ENCODE measurements at regions not wholly inside any gene's neighbourhood (a gene's known extent, or its start where the extent isn't known, plus 50 kb on each side); places are given as distances from the start of the nearest gene placed in this dataset.

DNA sequence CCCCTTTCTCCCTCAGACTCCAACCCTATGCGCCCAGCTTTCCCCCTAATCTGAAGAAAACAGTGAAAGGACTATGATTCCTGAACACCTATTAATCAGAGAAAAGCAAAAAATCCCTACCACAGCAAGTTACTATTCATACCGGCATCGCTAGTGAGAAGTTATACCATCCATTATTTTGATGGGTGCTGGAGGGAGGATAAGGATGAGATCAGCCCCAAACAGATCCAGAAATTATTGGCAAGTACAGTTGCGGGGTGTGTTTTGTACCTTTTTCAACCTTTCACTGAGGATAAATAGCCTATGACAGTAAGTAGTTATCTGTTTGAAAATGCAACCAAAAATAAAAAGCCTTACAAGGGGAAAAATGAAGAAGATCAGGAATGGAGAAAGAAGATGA is 59.9 kb upstream of the ADAMTS9 start:
- POLR2A ChIA-PET, result no interaction called here
- DNase-seq (ENCODE audit: extremely low spot score), result no peak
- CTCF ChIA-PET, result no interaction called here
- TF ChIP-seq ARNT (IDR thresholded peaks at IDR 0.05), result no peak
- no peak for TF ChIP-seq CTBP1 (IDR thresholded peaks at IDR 0.05; ENCODE audit: borderline replicate concordance)
- TF ChIP-seq LEF1 (IDR thresholded peaks at IDR 0.05; ENCODE audit: borderline replicate concordance), result no peak

DNA sequence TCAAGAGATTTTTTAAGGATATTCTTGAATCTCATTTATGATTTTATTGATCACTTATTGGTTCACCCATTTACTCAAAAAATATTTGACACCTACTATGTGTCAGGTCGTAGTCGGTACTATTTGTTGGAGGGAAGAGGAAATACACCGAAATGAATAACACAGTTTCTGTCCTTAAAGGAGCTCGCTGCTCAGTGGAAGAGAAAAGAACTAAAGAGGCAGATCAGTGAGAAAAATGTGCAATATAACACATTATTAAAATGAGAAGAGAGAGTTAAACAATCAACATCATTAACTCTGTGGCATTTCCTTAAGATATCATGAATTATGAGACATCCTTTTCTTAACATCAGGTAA is 56.1 kb upstream of the ADAMTS9 start:
- TF ChIP-seq FOXM1 (IDR thresholded peaks at IDR 0.05; ENCODE audit: borderline replicate concordance) (no peak), SUZ12 (IDR thresholded peaks at IDR 0.05) (no peak), HDGF (IDR thresholded peaks at IDR 0.05; ENCODE audit: borderline replicate concordance) (no peak), BHLHE40 (IDR thresholded peaks at IDR 0.05; ENCODE audit: borderline replicate concordance) (no peak), ARNT (IDR thresholded peaks at IDR 0.05) (no peak)
- TF ChIP-seq, protein P1, sequence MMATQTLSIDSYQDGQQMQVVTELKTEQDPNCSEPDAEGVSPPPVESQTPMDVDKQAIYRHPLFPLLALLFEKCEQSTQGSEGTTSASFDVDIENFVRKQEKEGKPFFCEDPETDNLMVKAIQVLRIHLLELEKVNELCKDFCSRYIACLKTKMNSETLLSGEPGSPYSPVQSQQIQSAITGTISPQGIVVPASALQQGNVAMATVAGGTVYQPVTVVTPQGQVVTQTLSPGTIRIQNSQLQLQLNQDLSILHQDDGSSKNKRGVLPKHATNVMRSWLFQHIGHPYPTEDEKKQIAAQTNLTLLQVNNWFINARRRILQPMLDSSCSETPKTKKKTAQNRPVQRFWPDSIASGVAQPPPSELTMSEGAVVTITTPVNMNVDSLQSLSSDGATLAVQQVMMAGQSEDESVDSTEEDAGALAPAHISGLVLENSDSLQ (IDR thresholded peaks at IDR 0.05), result no peak
- DNase-seq (ENCODE audit: extremely low spot score), result no peak
- CTCF ChIA-PET, result no interaction called here
- POLR2A ChIA-PET, result no interaction called here

DNA sequence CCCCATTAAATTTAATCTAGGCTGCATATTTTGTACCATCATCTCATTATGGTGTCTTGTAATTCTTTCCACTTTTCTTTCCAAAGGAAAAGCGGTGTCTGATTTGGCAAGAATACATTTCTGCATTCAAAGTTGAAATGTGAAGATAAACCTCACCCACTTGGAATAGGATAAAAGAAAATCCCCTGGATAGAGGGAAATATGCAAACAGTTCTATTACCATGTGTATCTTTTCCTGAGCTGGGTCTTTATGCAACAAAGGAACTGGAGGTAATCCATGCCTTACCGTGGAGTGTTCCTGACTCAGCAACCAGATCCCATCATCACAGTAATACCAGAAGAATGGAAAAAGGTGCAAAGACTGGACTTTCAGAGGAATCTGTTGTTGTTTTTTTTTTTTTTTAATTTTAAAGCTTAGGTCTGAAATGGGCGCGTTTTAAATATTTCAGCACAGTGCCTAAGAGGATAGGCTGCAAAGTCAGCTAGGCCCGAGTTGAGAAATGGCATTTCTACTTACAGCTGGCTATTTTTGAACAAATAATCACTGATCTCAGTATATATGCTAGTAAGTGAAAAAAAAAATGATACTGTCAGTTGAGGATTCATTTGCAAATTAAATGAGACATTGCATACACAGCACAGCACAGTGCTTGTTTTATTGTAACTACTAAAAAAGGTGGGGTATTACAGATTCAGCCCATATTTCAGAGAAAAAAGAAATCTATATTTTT is 55.5 kb upstream of the ADAMTS9 start:
- POLR2A ChIA-PET, result no interaction called here
- CTCF ChIA-PET, result no interaction called here

DNA sequence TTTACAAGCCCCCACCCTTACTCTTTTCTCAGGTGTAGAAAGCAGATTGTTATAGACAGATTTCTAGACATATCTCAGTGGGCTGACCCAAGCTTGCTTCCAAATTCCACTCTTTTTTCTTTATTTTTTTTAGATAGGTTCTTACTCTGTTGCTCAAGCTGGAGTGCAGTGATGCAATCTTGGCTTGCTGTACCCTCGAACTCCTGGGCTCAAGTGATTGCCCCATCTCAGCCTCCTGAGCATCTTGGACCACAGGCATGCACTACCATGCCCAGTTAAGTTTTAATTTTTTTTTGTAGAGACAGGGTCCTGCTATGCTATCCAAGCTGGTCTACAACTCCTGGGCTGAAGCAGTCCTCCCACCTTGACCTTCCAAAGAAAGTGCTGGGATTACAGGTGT is 53.5 kb upstream of the ADAMTS9 start:
- no peak for DNase-seq (ENCODE audit: extremely low spot score)
- TF ChIP-seq SP1 (IDR thresholded peaks at IDR 0.05), result no peak
- no peak for TF ChIP-seq BHLHE40 (IDR thresholded peaks at IDR 0.05; ENCODE audit: borderline replicate concordance)
- ChIA-PET CTCF (no interaction called here), POLR2A (no interaction called here)

More for the DNA sequence above, 55.5 kb upstream of the ADAMTS9 start:
- TF ChIP-seq FOXA1 (IDR thresholded peaks at IDR 0.05), result no peak
- TF ChIP-seq TARDBP (IDR thresholded peaks at IDR 0.05), result no peak
- no peak for TF ChIP-seq LEF1 (IDR thresholded peaks at IDR 0.05; ENCODE audit: borderline replicate concordance)
- TF ChIP-seq ZNF384 (IDR thresholded peaks at IDR 0.05), result no peak
- TF ChIP-seq SUZ12 (IDR thresholded peaks at IDR 0.05), result no peak
- TF ChIP-seq HDGF (IDR thresholded peaks at IDR 0.05; ENCODE audit: borderline replicate concordance), result no peak
- TF ChIP-seq CTBP1 (IDR thresholded peaks at IDR 0.05; ENCODE audit: borderline replicate concordance), result no peak
- no peak for TF ChIP-seq ARNT (IDR thresholded peaks at IDR 0.05)
- no peak for TF ChIP-seq FOXK2 (IDR thresholded peaks at IDR 0.05)
- TF ChIP-seq, protein P1 (IDR thresholded peaks at IDR 0.05), result no peak
- no peak for TF ChIP-seq NFRKB (IDR thresholded peaks at IDR 0.05)
- TF ChIP-seq BHLHE40 (IDR thresholded peaks at IDR 0.05; ENCODE audit: borderline replicate concordance), result no peak
- no peak for TF ChIP-seq ELF4 (IDR thresholded peaks at IDR 0.05)
- no peak for TF ChIP-seq SP1 (IDR thresholded peaks at IDR 0.05)
- TF ChIP-seq FOXM1 (IDR thresholded peaks at IDR 0.05; ENCODE audit: borderline replicate concordance), result no peak
- no peak for DNase-seq (ENCODE audit: extremely low spot score)

DNA sequence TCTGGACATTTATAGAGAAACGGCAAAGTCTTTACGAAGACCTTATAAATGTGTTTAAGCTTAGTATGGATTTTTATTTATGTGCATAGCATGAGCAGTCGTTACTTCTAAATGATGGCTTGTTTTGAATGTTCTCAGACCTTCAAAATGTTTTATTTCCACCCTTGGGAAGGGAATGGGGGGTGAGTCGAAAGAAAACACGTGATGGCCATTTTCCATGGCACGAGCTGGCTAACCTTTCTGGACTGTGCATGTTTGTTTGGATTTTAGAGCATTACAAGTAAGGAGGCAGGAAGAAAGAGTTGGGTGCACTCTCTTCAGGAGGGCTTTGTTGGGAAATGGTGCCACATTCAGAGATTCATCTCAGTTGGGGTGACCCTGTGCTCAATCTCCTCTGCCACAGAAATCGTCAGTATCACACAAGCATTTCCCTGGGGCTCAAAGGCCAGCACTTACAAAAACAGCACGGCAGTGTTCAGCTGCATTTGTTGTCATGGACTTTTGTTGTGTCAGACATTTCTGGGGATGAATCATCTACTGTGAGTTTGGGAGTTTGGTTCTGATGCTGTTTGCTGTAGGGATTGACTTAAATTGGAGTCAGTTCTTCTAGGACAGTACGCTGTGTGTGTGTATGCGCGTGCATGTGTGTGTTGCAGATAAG is 52.3 kb upstream of the ADAMTS9 start:
- no peak for DNase-seq (ENCODE audit: extremely low spot score)
- CTCF ChIA-PET, result no interaction called here
- POLR2A ChIA-PET, result no interaction called here
- TF ChIP-seq SUZ12 (IDR thresholded peaks at IDR 0.05) (no peak), FOXK2 (IDR thresholded peaks at IDR 0.05) (no peak), ELF4 (IDR thresholded peaks at IDR 0.05) (no peak), CTBP1 (IDR thresholded peaks at IDR 0.05; ENCODE audit: borderline replicate concordance) (no peak), NFRKB (IDR thresholded peaks at IDR 0.05) (no peak), ARNT (IDR thresholded peaks at IDR 0.05) (no peak), SP1 (IDR thresholded peaks at IDR 0.05) (no peak), ZNF384 (IDR thresholded peaks at IDR 0.05) (no peak), BHLHE40 (IDR thresholded peaks at IDR 0.05; ENCODE audit: borderline replicate concordance) (no peak), L3MBTL2 (conservative IDR thresholded peaks at IDR 0.05) (no peak), FOXM1 (IDR thresholded peaks at IDR 0.05; ENCODE audit: borderline replicate concordance) (no peak), TARDBP (IDR thresholded peaks at IDR 0.05) (no peak), LEF1 (IDR thresholded peaks at IDR 0.05; ENCODE audit: borderline replicate concordance) (no peak), FOXA1 (IDR thresholded peaks at IDR 0.05) (no peak), HDGF (IDR thresholded peaks at IDR 0.05; ENCODE audit: borderline replicate concordance) (no peak)
- TF ChIP-seq, protein P1 (IDR thresholded peaks at IDR 0.05), result no peak

All from HEK293T (cell line).